Chondrocyte (in vitro differentiated cells): ENCODE measurements at regions not wholly inside any gene's neighbourhood (a gene's known extent, or its start where the extent isn't known, plus 50 kb on each side); places are given as distances from the start of the nearest gene placed in this dataset.

ENCODE experiments used
- DNase-seq: peaks from one replicate; pipeline ENCODE4 v3.0.0; 2021; ENCODE audit warnings: mixed read lengths, low spot score
- H3K27ac Mint-ChIP-seq: one replicate; pipeline ENCODE4 v1.8.0; 2021; ENCODE audit warnings: mild to moderate bottlenecking, moderate library complexity, mixed read lengths; ENCODE audit not compliant: unreplicated experiment
- H3K27me3 Mint-ChIP-seq: 2 replicates; pipeline ENCODE4 v1.8.0; 2021; ENCODE audit warnings: low read depth, mixed read lengths
- H3K36me3 Mint-ChIP-seq: 2 replicates; pipeline ENCODE4 v1.8.0; 2021; ENCODE audit warnings: low read depth, mixed read lengths
- H3K4me1 Mint-ChIP-seq: 2 replicates; pipeline ENCODE4 v1.8.0; 2021; ENCODE audit warnings: low read depth, mild to moderate bottlenecking, mixed read lengths
- H3K4me3 Mint-ChIP-seq: one replicate; pipeline ENCODE4 v1.8.0; 2021; ENCODE audit warnings: mild to moderate bottlenecking, moderate library complexity, mixed read lengths; ENCODE audit not compliant: unreplicated experiment
- H3K9me3 Mint-ChIP-seq: 2 replicates; pipeline ENCODE4 v1.8.0; 2021; ENCODE audit warnings: low read depth, mixed read lengths
- CTCF ChIP-seq: fragments of 200-600 bp; sonication (generic); IDR thresholded peaks from 2 replicates; pipeline ENCODE4 v1.5.0; 2021; ENCODE audit warnings: antibody characterized with exemption, mild to moderate bottlenecking, moderate library complexity

GRCh38 chr9:6072865-6073264 lies 57.4 kb upstream of the RANBP6 start:
- TF ChIP-seq CTCF: no peak
- H3K9me3 Mint-ChIP-seq: peaks cover 3% of the 10 kb centered on the region

GRCh38 chr9:6072453-6072852 lies 57.0 kb upstream of the RANBP6 start:
- no peaks in the 10 kb centered on the region for H3K4me1 Mint-ChIP-seq

More at GRCh38 chr9:6072865-6073264, 57.4 kb upstream of the RANBP6 start:
- Mint-ChIP-seq H3K27me3 (peaks cover 3% of the 10 kb centered on the region), H3K27ac (no peak overlapping the region), H3K4me3 (no peak overlapping the region), H3K4me1 (no peaks in the 10 kb centered on the region), H3K36me3 (peaks cover 1% of the 10 kb centered on the region)
- no peak for DNase-seq

GRCh38 chr9:6068983-6069382 lies 53.6 kb upstream of the RANBP6 start:
- H3K4me1 Mint-ChIP-seq: no peaks in the 10 kb centered on the region
- H3K4me3 Mint-ChIP-seq: no peak overlapping the region
- H3K27me3 Mint-ChIP-seq: peaks cover 18% of the 10 kb centered on the region
- DNase-seq: no peak
- TF ChIP-seq CTCF: no peak
- no peak overlapping the region for H3K27ac Mint-ChIP-seq
- H3K36me3 Mint-ChIP-seq: peaks cover 1% of the 10 kb centered on the region
- H3K9me3 Mint-ChIP-seq: peaks cover 3% of the 10 kb centered on the region

More at GRCh38 chr9:6072453-6072852, 57.0 kb upstream of the RANBP6 start:
- TF ChIP-seq CTCF: no peak
- Mint-ChIP-seq H3K27ac (no peak overlapping the region), H3K27me3 (peaks cover 4% of the 10 kb centered on the region), H3K4me3 (no peak overlapping the region), H3K36me3 (peaks cover 1% of the 10 kb centered on the region), H3K9me3 (peaks cover 3% of the 10 kb centered on the region)
- DNase-seq: no peak

GRCh38 chr9:6067426-6067825 lies 52.0 kb upstream of the RANBP6 start:
- no peak for DNase-seq
- Mint-ChIP-seq H3K4me1 (no peaks in the 10 kb centered on the region), H3K27me3 (peaks cover 18% of the 10 kb centered on the region)

More at GRCh38 chr9:6067426-6067825, 52.0 kb upstream of the RANBP6 start:
- TF ChIP-seq CTCF: no peak
- Mint-ChIP-seq H3K27ac (no peak overlapping the region), H3K4me3 (no peak overlapping the region), H3K9me3 (peaks cover 3% of the 10 kb centered on the region), H3K36me3 (peaks cover 1% of the 10 kb centered on the region)
